Hematopoietic multipotent progenitor cell treated with erythropoietin and hydrocortisone succinate and interleukin-3 and kit ligand, for 17 days (in vitro differentiated cells): ENCODE measurements at regions not wholly inside any gene's neighbourhood (a gene's known extent, or its start where the extent isn't known, plus 50 kb on each side); places are given as distances from the start of the nearest gene placed in this dataset.

Experiments used
- DNase-seq: peaks from one replicate; pipeline ENCODE4 v3.0.0-alpha.2; 2015; ENCODE audit warnings: low spot score

DNA sequence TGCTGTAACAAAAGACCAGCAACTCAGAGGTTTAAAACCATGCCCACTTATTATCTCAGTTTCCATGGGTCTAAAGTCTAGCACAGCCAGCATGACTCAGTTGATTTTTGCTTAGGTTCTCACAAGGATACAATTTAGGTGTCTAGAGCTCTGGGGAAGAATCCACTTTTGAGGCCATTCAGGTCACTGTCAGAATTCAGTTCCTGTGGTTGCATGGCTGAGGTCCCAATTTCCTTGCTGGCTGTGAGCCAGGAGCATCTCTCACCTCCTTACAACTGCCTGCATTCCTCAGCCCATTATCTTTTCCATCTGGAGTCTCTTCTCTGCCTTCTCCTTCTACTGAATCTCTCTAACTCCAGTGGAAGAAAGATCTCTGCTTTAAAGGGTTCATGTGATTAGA is 240.5 kb upstream of the CFAP20DC start:
- DNase-seq = no peak

- no peak for DNase-seq
These were observed 240.0 kb upstream of the CFAP20DC start for GRCh38 chr3:59289831-59290230.

DNA sequence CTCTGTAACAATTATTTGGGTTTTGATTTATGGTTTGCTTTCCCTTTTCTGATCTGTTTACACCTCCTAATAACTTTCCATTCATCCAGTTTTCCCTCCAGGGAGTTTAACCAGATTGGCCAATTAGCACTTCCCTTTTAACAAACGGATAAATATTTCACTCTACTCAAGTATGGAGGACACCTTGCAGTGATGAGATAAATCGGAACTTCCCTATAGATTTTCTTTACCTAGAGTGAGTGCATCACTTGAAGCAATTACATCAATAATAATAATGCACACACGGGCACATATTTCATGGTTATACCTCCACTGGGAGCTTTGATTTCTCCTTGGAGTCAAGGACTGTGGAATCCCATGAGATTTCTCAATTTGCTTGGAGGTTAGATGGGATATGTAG is 239.1 kb upstream of the CFAP20DC start:
- no peak for DNase-seq

- DNase-seq = no peak
These were observed 237.1 kb upstream of the CFAP20DC start for GRCh38 chr3:59286791-59287531.

- no peak for DNase-seq
These were observed 235.7 kb upstream of the CFAP20DC start for GRCh38 chr3:59285560-59285959.

- DNase-seq = no peak
These were observed 235.1 kb upstream of the CFAP20DC start for GRCh38 chr3:59284926-59285325.

GRCh38 chr3:59280113-59280512 is 230.3 kb upstream of the CFAP20DC start:
- DNase-seq = no peak

GRCh38 chr3:59277816-59278215 is 228.0 kb upstream of the CFAP20DC start:
- no peak for DNase-seq

DNA sequence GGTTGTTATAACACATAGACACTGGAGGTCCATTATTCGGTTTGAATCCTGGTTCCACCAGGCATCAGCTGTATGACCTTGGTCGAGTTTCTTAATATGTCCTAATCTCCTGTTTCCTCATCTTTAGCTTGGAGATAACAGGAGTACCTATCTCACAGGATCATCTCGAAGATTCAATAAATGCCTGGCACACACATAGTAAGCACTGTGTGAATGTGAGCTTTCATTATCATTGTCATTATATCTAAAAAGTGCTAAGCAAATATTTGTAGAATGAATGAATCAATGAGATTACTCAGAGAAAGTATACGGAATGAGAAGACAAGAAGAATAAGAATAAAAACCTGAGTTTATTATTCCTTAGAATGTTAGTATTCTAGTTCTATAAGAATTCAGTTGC is 227.4 kb upstream of the CFAP20DC start:
- no peak for DNase-seq

- no peak for DNase-seq
These were observed 224.2 kb upstream of the CFAP20DC start for GRCh38 chr3:59273976-59274375.

DNA sequence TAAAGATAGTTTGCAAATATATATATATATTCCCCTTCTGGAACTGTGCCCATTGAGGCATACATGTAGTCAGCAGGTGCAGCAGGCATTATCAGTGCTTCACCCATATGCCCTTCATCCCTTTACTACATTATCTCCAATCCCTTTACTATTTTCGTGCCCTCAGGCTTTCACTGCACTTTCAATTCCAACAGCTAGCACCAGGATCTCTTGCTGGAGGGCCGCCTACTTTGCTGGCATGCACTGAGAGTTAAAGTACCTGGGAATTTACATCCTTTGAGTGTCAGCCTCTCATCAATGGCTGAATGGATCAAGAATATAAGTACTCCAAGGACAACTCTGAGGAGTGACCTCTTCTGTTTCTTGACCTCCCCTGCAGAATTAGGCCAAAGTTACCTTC is 222.1 kb upstream of the CFAP20DC start:
- DNase-seq = no peak

DNA sequence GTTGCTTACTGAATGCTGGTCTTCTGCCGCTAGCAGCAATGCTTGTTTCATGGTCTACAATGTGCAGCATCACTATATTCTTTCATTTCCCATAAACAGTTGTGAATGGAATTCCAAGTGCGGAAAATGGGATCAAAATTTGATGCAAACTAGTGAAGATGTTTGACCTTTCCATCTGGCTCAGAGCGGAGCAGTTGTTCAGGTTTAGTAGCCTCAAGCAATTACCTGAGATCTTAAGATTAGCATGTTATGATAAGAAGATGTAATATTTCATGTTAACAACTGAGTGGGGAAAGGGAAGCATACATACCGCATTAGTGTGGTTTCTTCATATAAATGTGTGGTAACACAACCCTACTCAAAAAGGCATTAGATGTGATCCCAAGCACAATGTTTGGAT is 221.1 kb upstream of the CFAP20DC start:
- no peak for DNase-seq

DNA sequence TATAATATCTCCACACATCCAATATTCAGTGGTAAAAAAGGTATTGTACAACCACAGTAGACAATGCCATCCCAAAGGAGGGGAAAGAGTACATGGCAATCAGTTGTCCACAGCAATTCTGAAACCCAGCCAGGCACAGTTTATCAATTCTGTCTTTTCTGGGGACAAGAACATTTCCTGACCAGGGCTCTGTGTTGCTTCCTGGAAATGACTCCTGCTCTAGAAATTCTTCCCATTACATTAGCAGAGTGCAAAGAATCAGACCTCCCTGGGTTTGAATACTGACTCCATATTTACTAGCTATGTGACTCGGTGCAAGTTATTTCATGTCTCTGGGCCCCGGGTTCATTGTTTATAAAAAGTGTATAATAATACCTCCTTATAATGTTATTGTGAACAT is 220.4 kb upstream of the CFAP20DC start:
- DNase-seq = no peak

- no peak for DNase-seq
These were observed 218.3 kb upstream of the CFAP20DC start for GRCh38 chr3:59268170-59268569.

- DNase-seq = no peak
These were observed 217.2 kb upstream of the CFAP20DC start for GRCh38 chr3:59267021-59267420.

DNA sequence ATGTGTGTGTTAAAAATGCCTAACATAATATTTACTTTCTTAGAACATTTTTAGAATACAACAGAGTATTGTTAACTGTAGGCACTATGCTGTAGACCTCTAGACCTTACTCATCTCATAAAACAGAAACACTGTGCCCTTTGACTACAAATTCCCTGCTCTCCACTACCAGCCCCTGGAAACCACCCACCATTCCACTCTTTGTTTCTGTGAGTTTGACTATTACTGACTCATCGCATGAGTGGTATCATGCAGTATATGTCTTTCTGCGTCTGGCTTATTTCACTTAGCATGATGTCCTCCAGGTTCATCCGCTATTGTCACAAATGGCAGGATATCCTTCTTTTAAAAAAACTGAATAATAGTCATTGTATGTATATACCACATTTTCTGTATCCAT is 216.7 kb upstream of the CFAP20DC start:
- no peak for DNase-seq

- no peak for DNase-seq
These were observed 215.7 kb upstream of the CFAP20DC start for GRCh38 chr3:59265566-59265965.

GRCh38 chr3:59264366-59264765 is 214.5 kb upstream of the CFAP20DC start:
- no peak for DNase-seq

- no peak for DNase-seq
These were observed 213.3 kb upstream of the CFAP20DC start for GRCh38 chr3:59263152-59263551.

GRCh38 chr3:59262076-59262498 is 212.3 kb upstream of the CFAP20DC start:
- no peak for DNase-seq

- DNase-seq = no peak
These were observed 211.2 kb upstream of the CFAP20DC start for GRCh38 chr3:59261009-59261408.

DNA sequence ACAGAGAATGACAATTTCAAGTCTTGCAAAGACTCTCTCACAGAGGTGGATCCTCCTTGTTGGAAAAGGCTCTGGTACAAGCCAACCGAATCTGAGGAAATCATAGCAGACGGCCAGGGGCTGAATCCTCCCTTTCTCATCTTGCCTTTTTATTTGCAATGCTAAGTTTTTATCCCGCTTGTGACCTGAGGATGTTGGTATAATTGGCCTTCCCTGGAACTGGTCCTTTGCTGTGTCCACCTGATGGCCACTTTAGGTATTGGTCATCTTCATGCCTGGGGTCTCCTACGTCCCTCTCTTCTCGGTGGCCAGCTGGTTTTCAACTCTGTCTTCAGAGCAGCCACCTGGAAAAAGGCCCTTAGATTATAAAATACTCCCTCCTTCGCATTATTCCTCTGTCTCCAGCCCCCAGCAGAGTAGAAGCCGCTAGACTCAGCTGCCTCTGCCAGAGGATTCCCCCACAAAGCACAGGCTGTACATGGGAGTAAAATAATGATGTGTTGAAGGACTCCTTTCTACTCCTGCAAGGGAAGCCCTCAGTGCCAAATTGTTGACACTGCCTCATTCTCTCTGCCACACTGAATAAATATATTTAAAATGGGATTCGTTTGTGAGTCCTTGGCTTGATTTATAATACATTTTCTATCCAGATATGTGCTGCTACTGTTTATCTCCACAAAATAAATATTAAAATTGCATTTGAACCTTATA is 208.9 kb upstream of the CFAP20DC start:
- no peak for DNase-seq

DNA sequence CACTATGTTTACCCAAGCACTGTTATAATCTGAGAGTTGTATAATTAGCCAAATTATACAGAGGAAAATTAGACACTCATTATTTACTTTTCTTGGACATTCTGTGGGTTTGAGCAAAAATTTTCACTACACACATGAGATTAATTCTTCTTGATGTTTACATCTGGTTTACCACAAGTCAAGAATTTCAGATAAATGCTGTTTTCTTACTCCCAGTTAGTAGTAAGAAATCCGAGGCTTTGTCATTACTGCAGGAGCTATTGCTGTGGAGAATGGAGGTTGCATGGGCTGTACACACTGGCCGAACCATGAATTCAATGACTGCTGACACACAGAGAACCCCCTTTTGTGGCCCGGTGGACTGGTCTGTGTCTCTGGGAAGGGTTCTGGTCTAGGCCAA is 207.7 kb upstream of the CFAP20DC start:
- no peak for DNase-seq

- DNase-seq = no peak
These were observed 206.4 kb upstream of the CFAP20DC start for GRCh38 chr3:59256230-59256629.
